ENCODE measurements at regions not wholly inside any gene's neighbourhood (a gene's known extent, or its start where the extent isn't known, plus 50 kb on each side); places are given as distances from the start of the nearest gene placed in this dataset.

DNA sequence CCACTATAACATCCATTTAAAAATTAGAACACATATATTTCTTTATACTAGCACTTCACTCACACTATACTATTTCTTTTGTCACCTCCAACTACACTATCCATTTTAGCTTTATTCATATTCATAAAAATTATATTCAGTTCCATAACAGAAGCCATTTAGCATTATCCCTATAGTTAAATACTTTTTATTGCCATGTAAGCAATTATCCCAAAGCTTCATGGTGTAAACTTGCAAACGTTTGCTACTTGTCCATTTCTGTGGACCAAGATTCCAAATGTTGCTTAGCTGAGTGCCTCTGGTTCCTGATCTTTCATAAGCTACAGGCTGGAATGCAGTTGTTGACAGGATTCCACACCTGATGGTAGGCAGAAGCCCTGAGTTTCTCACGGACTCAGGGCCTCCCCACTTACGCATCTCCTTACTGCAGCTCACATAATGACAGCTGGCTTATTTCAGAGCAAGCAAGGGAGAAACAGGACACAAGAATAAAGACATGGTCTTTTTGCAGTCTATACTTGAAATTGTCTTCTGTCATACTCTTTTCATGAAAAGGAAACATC, 1584.8 kb downstream of the SLITRK5 start:
- Histone ChIP-seq H3K36me3 (no peaks in the 10 kb centered on the region), H3K27me3 (no peaks in the 10 kb centered on the region), H3K4me3 (no peak overlapping the region), H3K4me1 (no peaks in the 10 kb centered on the region), H3K9me3 (peaks cover 0 to 8% of the 10 kb centered on the region in 2 donors), H3K27ac (no peak overlapping the region)
- TF ChIP-seq, protein P1, sequence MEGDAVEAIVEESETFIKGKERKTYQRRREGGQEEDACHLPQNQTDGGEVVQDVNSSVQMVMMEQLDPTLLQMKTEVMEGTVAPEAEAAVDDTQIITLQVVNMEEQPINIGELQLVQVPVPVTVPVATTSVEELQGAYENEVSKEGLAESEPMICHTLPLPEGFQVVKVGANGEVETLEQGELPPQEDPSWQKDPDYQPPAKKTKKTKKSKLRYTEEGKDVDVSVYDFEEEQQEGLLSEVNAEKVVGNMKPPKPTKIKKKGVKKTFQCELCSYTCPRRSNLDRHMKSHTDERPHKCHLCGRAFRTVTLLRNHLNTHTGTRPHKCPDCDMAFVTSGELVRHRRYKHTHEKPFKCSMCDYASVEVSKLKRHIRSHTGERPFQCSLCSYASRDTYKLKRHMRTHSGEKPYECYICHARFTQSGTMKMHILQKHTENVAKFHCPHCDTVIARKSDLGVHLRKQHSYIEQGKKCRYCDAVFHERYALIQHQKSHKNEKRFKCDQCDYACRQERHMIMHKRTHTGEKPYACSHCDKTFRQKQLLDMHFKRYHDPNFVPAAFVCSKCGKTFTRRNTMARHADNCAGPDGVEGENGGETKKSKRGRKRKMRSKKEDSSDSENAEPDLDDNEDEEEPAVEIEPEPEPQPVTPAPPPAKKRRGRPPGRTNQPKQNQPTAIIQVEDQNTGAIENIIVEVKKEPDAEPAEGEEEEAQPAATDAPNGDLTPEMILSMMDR (IDR thresholded peaks at IDR 0.05): no peak
- no peak for DNase-seq (ENCODE audit: low spot score)

DNA sequence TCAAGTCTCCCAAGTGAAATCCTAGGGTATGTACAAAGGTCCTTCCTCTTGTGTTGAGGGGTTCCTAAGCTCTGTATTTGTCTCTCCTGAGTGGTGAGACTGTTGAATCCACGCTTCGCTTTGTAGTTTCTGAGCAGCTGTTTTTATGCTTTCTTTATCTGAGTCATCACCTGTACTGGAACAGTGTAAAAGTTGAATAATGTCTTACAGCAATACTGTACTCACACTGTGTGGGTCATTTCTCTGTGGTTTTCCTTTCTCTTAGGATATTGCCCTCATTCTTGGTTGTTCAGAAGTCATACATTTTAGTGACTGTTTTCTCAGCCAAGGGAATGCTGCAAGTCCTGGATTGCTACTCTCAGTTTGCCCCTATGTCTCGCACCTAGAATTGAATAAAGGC, 1596.6 kb downstream of the SLITRK5 start:
- Histone ChIP-seq H3K27ac (no peak overlapping the region), H3K4me3 (no peak overlapping the region), H3K27me3 (no peaks in the 10 kb centered on the region), H3K36me3 (no peaks in the 10 kb centered on the region), H3K4me1 (no peaks in the 10 kb centered on the region), H3K9me3 (no peaks in the 10 kb centered on the region)
- DNase-seq (ENCODE audit: low spot score): no peak
- TF ChIP-seq, protein P1 (IDR thresholded peaks at IDR 0.05): no peak

DNA sequence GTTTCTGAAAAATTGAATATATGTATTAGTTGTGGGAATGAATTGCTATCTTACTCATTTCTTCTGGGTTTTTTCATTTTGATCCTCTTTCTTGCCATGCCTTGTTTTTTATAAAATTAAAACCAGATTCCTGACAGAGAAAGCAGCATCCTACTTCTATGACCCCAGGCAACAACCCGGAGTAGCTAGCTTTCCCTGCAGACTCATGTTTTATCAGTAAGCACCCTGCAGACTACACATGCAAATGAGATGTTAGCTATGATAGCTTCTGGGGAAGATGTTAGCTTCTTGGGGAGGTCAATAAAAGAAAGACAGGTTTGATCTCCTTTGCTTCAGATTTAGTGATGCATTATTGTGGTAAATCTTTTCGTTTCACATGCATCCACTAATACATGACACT, 1598.6 kb downstream of the SLITRK5 start:
- Histone ChIP-seq H3K9me3 (no peaks in the 10 kb centered on the region), H3K4me1 (no peaks in the 10 kb centered on the region), H3K4me3 (no peak overlapping the region), H3K27me3 (no peaks in the 10 kb centered on the region), H3K27ac (no peak overlapping the region), H3K36me3 (no peaks in the 10 kb centered on the region)
- DNase-seq (ENCODE audit: low spot score): no peak
- TF ChIP-seq, protein P1 (IDR thresholded peaks at IDR 0.05): no peak

DNA sequence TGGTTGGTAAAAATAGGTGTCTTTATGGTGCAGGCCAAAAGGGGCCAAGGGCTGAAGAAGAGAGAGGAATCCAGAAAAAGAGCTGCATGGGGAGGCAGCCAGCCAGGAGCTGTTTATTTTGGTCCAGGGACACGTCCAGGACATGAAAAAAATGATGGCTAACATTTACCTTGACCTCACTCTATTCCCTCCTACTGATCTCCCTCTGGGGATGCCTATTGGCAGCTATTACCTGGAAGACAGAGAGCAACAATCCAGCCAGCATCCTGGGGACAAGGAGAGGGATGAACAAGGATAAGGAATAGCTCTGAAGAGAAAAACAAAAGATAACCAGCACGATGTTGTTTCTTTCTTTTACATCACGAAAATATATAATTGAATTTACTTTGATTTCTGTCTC, 1599.6 kb downstream of the SLITRK5 start:
- Histone ChIP-seq H3K36me3 (no peaks in the 10 kb centered on the region), H3K9me3 (no peaks in the 10 kb centered on the region), H3K27ac (no peak overlapping the region), H3K4me3 (no peak overlapping the region), H3K27me3 (no peaks in the 10 kb centered on the region), H3K4me1 (no peaks in the 10 kb centered on the region)
- no peak for DNase-seq (ENCODE audit: low spot score)
- TF ChIP-seq, protein P1 (IDR thresholded peaks at IDR 0.05): no peak

DNA sequence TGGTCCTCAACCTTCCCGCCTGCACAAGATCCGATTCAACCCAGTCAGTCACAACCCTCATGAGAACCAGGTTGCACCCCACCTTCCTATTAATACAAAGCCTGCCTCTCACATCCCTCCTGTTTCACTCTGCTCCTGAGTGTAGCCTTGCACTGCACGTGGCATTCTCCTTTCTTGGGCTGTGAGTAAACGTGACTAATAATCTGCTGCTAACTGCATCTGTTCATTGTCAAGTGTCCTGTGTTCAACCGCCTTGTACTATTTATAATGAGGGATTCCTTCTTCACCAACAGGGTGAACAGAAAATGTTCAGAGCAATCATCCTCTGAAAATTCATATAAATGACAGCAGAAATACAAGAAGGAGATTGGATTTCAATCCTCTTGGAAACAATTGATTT, 1608.2 kb downstream of the SLITRK5 start:
- DNase-seq (ENCODE audit: low spot score): no peak
- TF ChIP-seq, protein P1 (IDR thresholded peaks at IDR 0.05): no peak
- Histone ChIP-seq H3K4me1 (no peaks in the 10 kb centered on the region), H3K9me3 (no peaks in the 10 kb centered on the region), H3K27ac (no peak overlapping the region), H3K27me3 (no peaks in the 10 kb centered on the region), H3K4me3 (no peak overlapping the region), H3K36me3 (no peaks in the 10 kb centered on the region)

DNA sequence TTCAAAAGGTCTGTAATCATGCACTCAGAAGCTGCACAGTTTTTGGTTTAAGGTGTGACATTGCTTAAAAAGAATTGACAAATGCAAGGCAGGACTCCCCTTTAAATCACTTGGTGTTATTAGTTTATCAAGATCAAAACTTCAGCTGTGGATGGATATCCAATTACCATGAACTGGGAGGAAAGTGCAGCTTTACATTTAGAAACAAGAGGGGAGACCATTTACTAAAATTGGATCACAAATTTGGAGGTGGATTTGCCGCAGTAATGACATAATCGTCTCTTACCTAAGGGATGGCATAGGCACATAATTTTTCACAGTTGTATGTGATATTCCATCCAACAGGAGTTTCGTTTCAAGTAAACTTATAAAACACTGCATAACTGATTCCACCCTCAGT, 1610.2 kb downstream of the SLITRK5 start:
- TF ChIP-seq, protein P1 (IDR thresholded peaks at IDR 0.05): no peak
- Histone ChIP-seq H3K36me3 (no peaks in the 10 kb centered on the region), H3K4me1 (no peaks in the 10 kb centered on the region), H3K27me3 (no peaks in the 10 kb centered on the region), H3K9me3 (no peaks in the 10 kb centered on the region), H3K4me3 (no peak overlapping the region), H3K27ac (no peak overlapping the region)
- no peak for DNase-seq (ENCODE audit: low spot score)

Measured in right atrium auricular region (tissue), 2 donors.